IPS-11a (cell line): ENCODE measurements at regions not wholly inside any gene's neighbourhood (a gene's known extent, or its start where the extent isn't known, plus 50 kb on each side); places are given as distances from the start of the nearest gene placed in this dataset.
"Not testable (repeated sequence)": the region's sequence is repeated elsewhere in the genome, so short reads cannot be mapped to it uniquely, and the experiment has no call there.

Source experiments
- H3K4me3 ChIP-seq: one replicate; pipeline ENCODE4 v1.5.1; 2013; ENCODE audit warnings: low read depth, low read length, control low read depth

DNA sequence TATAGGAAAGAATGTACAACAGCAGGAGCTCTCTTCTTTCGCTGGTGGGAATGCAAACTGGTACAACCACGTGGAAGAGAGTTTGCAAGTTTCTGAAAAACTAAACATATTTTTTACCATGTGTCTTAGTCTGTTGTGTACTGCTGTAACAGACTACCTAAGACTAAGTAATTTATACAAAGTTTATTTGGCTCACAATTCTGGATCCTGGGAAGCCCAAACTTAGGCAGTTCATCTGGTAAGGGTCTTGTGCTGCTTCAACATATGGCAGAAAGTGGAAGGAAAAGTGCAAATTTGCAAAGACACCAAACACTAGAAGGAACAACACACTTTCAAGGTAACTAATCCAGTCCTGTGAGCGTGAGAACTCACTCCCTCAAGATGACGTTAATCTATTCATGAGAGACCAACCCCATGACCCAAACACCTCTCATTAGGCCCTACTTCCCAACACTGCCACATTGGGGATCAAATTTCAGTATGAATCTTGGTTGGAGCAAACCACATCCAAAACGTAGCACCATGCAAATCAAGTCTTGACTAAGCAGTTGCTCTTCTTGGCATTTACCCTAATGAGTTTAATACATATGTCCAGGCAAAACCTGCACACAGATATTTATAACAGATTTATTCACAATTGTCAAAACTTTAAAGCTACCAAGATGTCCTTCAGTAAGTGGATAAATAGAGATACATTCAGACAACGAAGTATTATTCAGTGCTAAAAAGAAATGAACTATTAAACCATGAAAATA lies 481.9 kb upstream of the FOXG1 start:
- H3K4me3 ChIP-seq = no peak overlapping the region

DNA sequence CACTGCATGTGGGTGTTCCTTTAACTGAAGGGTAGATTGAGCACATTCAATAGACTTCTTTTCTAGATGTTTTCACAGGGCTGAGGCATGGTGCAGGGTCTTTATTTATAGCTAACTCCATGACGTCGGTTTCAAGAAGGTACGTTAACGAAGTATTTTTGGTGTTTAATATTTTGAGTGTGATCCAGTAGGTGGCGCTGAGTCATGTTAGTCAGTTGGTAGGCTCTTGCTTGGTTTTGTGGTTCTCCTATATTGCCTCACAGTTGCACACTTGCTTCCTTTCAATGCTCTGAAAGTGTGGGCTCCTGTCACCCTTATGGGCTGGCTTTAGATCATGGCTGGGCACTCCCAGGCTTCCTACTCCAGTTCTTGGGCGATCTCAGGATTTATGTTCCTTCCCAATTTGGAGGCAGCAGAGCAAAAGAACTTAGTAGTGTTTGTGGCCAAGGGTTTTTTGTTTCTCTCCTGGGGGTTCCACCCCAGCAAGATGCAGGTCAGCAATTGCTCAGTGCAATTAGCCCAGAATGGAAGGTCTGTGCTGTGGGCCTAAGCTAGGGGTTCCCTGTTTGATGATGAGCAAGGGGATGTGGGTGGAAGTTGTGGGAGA lies 471.6 kb upstream of the FOXG1 start:
- no peak overlapping the region for H3K4me3 ChIP-seq

DNA sequence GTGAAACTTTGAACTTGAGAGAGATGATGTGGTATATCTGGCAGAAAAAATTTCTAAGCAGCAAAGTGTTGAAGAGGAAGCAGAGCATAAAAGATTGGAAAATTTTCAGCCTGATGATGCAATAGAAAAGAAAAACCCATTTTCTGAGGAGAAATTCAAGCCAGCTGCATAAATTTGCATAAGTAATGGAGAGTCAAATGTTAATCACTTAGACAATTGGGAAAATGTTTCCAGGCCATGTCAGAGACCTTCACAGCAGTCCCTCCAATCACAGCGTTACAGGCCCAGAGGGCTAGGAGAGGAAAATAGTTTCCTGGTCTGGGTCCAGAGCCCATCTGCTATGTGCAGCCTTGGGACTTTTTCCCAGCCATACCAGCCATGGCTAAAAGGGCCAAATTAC lies 469.0 kb upstream of the FOXG1 start:
- H3K4me3 ChIP-seq = no peak overlapping the region

GRCh38 chr14:28298156-28298555 lies 468.4 kb upstream of the FOXG1 start:
- H3K4me3 ChIP-seq = no peak overlapping the region

DNA sequence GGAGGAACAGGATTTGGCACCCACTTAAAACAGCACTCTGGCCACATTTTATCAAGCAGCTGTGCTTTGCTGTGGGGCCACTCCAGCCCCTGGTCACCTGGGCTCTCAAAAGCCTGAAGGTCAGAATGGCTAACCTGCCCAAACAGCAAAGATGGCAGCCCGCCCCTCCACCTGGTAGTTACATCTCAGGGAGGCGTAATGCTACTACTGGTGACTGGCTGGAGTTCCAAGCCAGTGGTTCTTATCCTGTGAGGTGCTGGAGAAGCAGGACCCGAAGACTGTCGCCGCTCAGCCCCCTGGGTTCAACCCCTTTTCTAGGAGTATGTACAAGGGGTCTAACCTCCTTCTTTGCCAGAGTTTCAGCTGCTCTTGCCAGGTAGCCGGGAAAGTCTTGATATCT lies 467.4 kb upstream of the FOXG1 start:
- H3K4me3 ChIP-seq = no peak overlapping the region

- H3K4me3 ChIP-seq = no peak overlapping the region
Measured at GRCh38 chr14:28300356-28300755, 466.2 kb upstream of the FOXG1 start.

- no peak overlapping the region for H3K4me3 ChIP-seq
Measured at GRCh38 chr14:28301179-28301578, 465.4 kb upstream of the FOXG1 start.

DNA sequence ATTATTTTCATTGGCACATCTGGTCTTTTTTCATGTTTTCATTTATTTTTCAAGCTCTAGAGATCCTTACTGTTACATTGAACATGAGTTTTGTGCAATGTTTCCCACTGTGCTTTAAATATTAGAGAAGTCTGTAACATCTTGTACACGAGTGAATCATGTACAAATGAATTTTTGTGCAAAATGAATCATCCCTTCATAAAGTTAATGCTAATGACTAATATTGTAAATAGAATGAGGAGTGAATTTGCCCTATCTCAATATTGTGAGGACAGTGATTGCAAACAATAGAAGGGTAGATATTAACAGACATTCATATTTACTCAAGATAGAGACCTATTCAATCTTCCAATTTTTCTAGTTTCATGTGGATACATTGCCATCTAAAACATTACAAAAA lies 463.3 kb upstream of the FOXG1 start:
- no peak overlapping the region for H3K4me3 ChIP-seq

GRCh38 chr14:28305938-28306337 lies 460.6 kb upstream of the FOXG1 start:
- no peak overlapping the region for H3K4me3 ChIP-seq

DNA sequence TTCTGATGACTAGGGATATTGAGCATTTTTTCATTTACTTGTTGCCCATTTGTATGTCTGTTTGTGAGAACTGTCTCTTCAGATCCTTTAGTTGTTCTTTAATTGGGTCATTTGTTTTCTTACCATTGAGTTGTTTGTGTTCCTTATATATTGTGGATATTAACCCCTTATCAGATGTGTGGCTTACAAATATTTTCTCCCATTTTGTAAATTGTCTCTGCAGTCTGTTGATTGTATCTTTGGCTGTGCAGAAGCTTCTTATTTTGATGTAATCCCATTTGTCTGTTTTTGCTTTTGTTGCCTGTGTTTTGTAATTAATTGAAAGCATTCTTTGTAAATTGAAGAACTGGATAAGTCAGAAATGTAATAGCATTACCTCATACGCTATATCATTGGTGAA lies 459.1 kb upstream of the FOXG1 start:
- H3K4me3 ChIP-seq = no peak overlapping the region

DNA sequence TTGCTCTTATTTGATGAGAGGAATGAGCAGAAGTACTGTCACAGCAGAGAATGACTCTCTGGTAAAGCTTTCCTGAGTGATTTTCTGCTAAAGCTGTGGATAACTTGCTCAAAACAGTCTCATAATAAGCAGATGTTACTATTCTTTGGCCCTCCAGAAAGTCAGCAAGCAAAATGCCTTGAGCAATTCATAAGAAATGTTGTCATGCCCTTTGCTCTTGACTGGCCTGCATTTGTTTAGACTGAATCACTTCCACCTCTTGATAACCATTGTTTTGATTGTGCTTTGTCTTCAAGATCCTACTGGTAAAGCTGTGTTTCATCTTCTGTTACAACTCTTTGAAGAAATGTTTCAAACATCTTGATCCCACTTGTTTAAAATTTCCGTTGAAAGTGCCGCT lies 457.9 kb upstream of the FOXG1 start:
- H3K4me3 ChIP-seq = no peak overlapping the region

DNA sequence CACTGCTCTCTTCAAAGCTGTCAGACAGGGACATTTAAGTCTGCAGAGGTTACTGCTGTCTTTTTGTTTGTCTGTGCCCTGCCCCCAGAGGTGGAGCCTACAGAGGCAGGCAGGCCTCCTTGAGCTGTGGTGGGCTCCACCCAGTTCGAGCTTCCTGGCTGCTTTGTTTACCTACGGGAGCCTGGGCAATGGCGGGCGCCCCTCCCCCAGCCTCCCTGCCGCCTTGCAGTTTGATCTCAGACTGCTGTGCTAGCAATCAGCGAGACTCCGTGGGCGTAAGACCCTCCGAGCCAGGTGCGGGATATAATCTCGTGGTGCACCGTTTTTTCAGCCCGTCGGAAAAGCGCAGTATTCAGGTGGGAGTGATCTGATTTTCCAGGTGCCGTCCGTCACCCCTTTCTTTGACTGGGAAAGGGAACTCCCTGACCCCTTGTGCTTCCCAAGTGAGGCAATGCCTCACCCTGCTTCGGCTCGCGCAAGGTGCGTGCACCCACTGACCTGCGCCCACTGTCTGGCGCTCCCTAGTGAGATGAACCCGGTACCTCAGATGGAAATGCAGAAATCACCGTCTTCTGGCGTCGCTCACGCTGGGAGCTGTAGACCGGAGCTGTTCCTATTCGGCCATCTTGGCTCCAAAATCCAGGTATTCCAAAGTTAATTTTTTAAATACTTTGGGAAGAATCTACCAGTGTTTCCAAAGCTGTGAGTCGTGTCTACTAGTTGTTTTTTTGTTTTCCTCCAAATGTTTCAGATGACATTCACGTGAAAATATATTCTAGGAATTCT lies 448.5 kb upstream of the FOXG1 start:
- H3K4me3 ChIP-seq = not testable (repeated sequence)

DNA sequence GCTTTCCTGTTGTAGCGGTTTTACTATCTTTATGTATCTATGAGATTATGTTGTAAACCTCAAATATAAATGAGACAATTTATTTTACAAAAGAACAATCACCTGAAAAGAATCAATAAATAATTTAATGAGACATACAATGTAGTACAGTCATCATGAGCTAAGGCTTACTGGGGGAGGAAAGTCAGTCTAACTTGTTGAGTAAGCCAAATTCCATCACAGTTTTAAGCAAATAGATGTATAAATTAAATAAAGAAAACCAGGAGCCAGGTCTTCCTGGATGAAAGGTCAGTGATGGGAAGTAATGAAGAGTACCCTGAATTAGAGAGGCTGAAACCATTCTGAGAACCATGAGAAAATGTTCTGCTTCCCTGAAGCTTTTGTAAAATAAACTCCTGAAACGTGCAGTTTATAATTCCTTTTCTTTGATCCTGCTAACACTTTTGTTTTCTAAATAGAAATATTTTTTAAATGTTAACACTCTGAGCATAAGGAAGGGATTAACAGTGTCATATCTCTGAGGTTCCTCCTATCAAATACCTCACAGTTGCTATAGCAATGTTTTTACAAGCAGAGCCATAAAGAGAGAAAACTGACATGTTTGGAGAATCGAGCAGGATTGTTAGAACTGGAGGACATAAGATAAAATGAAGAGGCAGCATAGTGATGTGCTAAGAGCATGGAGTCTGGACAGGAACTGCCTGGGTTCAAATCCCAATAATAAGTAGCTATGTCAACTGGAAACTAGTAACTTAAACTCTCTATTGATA lies 444.9 kb upstream of the FOXG1 start:
- no peak overlapping the region for H3K4me3 ChIP-seq

GRCh38 chr14:28323366-28323765 lies 443.2 kb upstream of the FOXG1 start:
- no peak overlapping the region for H3K4me3 ChIP-seq

DNA sequence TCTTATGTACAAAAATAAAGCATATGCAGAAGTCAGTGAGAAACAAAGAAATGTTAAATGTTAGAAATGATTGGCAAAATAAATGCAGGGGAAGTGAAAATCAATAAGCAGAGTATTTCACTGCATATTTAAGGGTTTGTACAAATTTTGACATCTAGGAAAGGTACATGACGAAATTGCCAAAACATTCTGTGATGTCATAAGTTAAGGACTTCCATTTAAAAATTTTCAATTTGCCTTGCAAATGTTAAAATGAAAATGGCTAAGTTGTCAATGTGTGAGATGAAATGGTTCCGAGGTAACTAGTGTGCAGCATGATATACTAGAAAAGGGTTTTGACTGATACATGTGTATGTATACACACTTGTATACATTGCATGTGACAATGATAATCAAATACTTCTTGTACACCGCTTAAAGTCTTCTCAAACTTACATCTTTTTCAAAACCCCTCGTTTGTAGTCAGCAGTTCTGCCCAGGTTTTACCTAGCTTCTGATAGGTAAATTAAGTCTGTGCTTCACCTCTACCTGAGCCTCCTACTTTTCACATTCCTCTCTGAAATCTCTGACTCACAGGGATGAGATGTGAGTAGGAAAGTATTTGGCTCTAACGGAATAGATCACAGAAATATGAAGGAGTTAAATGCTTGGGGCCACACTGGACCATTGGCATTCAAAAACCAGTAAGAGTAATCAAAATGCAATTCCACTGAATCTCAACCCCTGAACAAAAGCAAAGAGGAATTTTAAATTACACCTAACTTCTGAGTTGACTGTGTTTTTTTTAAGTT lies 442.4 kb upstream of the FOXG1 start:
- no peak overlapping the region for H3K4me3 ChIP-seq

GRCh38 chr14:28340816-28341215 lies 425.8 kb upstream of the FOXG1 start:
- no peak overlapping the region for H3K4me3 ChIP-seq

GRCh38 chr14:28344381-28344780 lies 422.2 kb upstream of the FOXG1 start:
- no peak overlapping the region for H3K4me3 ChIP-seq

DNA sequence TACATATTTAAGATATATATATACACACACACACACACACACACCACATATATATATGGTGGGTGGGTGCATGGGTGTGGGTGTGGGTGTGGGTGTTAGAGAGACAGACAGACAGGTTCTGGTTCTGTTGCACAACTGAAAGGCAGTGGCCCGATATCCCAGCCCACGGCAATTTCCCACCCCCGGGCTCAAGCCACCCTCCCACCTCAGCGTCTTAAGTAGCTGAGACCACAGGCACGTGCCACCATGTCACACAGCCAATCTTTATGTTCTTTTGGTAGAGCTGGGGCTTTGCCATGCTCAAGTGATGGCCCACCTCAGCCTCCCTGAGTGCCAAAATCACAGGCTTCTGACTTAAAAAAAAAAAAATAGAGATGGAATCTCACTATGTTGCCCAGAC lies 417.8 kb upstream of the FOXG1 start:
- no peak overlapping the region for H3K4me3 ChIP-seq

GRCh38 chr14:28356819-28357218 lies 409.8 kb upstream of the FOXG1 start:
- no peak overlapping the region for H3K4me3 ChIP-seq

DNA sequence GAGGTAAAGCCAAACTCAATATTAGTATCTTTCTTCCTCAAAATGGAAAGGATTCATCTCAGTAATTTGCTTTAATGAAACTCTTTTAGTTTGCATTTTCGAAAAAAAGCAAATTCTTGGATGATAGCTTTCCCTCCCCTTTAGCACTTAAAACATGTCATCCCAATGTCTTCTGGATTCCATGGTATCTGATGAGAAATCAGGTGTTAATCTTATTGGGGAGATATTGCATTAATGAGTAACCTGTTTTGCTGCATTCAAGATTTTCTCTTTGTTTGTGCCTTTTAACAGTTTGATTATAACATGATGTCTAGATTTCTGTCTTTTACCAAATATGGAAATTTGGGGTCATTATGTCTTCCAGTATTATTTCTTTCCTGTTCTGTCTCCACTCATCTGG lies 405.1 kb upstream of the FOXG1 start:
- no peak overlapping the region for H3K4me3 ChIP-seq

DNA sequence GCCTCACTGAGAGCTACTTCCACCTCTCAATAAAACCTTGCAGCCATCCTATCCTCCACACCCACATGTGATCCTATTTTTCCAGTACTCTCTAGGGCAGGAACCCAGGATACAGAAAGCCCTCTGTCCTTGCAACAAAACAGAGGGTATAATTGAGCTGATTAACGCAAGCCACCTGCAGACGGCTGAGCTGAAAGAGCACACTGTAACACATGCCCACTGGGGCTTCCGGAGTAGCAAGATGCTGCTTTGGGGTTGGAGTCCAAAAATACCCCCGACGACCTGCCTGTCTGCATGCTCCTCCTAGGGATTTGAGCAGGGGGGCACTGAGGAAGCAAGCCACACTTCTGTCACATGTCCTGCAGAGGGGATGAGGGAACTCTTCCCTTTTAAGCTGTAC lies 401.1 kb upstream of the FOXG1 start:
- no peak overlapping the region for H3K4me3 ChIP-seq
